Mesendoderm (in vitro differentiated cells): ENCODE measurements at regions not wholly inside any gene's neighbourhood (a gene's known extent, or its start where the extent isn't known, plus 50 kb on each side); places are given as distances from the start of the nearest gene placed in this dataset.

Source experiments
- DNase-seq: peaks from one replicate; pipeline ENCODE4 v3.0.0; 2013
- H2AK5ac ChIP-seq: 2 replicates; pipeline ENCODE4 v1.6.1; 2013; ENCODE audit warnings: low read length, inconsistent platforms
- H2BK120ac ChIP-seq: 2 replicates; pipeline ENCODE4 v1.6.1; 2013; ENCODE audit warnings: low read depth, mild to moderate bottlenecking, low read length, moderate library complexity, mixed read lengths
- H2BK15ac ChIP-seq: replicated peaks from 2 replicates; pipeline ENCODE4 v1.6.1; 2013; ENCODE audit warnings: low read depth, mild to moderate bottlenecking, moderate library complexity
- H2BK5ac ChIP-seq: 2 replicates; pipeline ENCODE4 v1.6.1; 2013; ENCODE audit warnings: low read length, inconsistent platforms
- H3K18ac ChIP-seq: 2 replicates; pipeline ENCODE4 v1.6.1; 2013; ENCODE audit warnings: mild to moderate bottlenecking, low read length, mixed read lengths
- H3K23ac ChIP-seq: one replicate; pipeline ENCODE4 v1.6.1; 2013; ENCODE audit warnings: low read length
- H3K27ac ChIP-seq: 2 replicates; pipeline ENCODE4 v1.5.1; 2013; ENCODE audit warnings: low read depth, mild to moderate bottlenecking, inconsistent platforms, low read length, moderate library complexity
- H3K27me3 ChIP-seq: 2 replicates; pipeline ENCODE4 v1.6.1; 2013; ENCODE audit warnings: low read length, control low read depth, mild to moderate bottlenecking, inconsistent platforms; ENCODE audit not compliant: insufficient read depth, poor library complexity
- H3K36me3 ChIP-seq: 2 replicates; pipeline ENCODE4 v1.6.1; 2013; ENCODE audit warnings: low read length, inconsistent platforms; ENCODE audit not compliant: control insufficient read depth, insufficient read depth
- H3K4ac ChIP-seq: one replicate; pipeline ENCODE4 v1.6.1; 2013; ENCODE audit warnings: low read depth, mild to moderate bottlenecking, low read length, moderate library complexity
- H3K4me1 ChIP-seq: 2 replicates; pipeline ENCODE4 v1.6.1; 2013; ENCODE audit warnings: low read depth, low read length, inconsistent platforms; ENCODE audit not compliant: control insufficient read depth
- H3K4me2 ChIP-seq: 2 replicates; pipeline ENCODE4 v1.6.1; 2013; ENCODE audit warnings: low read length
- H3K4me3 ChIP-seq: 2 replicates; pipeline ENCODE4 v1.5.1; 2013; ENCODE audit warnings: mild to moderate bottlenecking, low read length
- H3K56ac ChIP-seq: one replicate; pipeline ENCODE4 v1.6.1; 2013; ENCODE audit warnings: low read length
- H3K79me1 ChIP-seq: 2 replicates; pipeline ENCODE4 v1.6.1; 2013; ENCODE audit warnings: low read length, inconsistent platforms
- H3K79me2 ChIP-seq: 2 replicates; pipeline ENCODE4 v1.6.1; 2013; ENCODE audit warnings: mild to moderate bottlenecking, low read length; ENCODE audit not compliant: control insufficient read depth, insufficient read depth
- H3K9ac ChIP-seq: 2 replicates; pipeline ENCODE4 v1.6.1; 2013; ENCODE audit warnings: low read length, inconsistent platforms
- H4K5ac ChIP-seq: one replicate; pipeline ENCODE4 v1.6.1; 2013; ENCODE audit warnings: low read length
- H4K8ac ChIP-seq: one replicate; pipeline ENCODE4 v1.6.1; 2013; ENCODE audit warnings: low read depth, mild to moderate bottlenecking, control low read depth, low read length, moderate library complexity
- WGBS: extraction: QIAGEN DNeasy Blood & Tissue Kit; methylation state at CpG from one replicate; pipeline ENCODE4 v1.1.7; 2013; ENCODE audit warnings: low lambda C conversion rate, missing lambda C conversion rate; ENCODE audit not compliant: insufficient coverage; ENCODE audit errors: extremely low coverage; 5-methylcytosine and 5-hydroxymethylcytosine counted together

DNA sequence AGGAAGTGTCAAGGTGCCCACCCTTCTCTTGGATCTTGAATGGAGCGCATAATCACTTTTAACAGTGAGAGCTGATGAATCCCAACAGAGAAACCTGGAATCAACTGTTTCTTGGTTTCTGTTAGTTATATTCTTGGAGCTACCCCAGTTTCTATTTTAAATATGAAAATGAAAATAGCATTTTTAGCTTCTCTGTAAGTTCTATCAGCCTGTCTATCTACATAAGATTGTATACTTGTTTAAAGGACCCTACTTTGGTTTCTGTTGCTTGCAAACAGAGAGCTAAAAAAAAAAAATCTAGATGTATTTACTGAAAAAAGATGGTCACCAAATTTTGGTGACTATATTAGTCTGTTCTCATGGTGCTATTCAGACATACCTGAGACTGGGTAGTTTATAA lies 670.0 kb downstream of the NCAM2 start:
- no peaks in the 10 kb centered on the region for H3K27me3 ChIP-seq
- no peak overlapping the region for H2AK5ac ChIP-seq
- H3K36me3 ChIP-seq: no peaks in the 10 kb centered on the region
- no peak overlapping the region for H3K9ac ChIP-seq
- no peak overlapping the region for H3K18ac ChIP-seq
- no CpG with 5 or more reads among the region's 1 CpG for WGBS
- no peak overlapping the region for H3K4me2 ChIP-seq
- H3K79me2 ChIP-seq: no peaks in the 10 kb centered on the region
- H4K8ac ChIP-seq: no peak overlapping the region
- H4K5ac ChIP-seq: no peak overlapping the region
- H3K4me1 ChIP-seq: no peaks in the 10 kb centered on the region
- H3K56ac ChIP-seq: no peak overlapping the region
- no peak overlapping the region for H3K23ac ChIP-seq
- no peak overlapping the region for H2BK15ac ChIP-seq
- H3K27ac ChIP-seq: no peak overlapping the region
- no peak overlapping the region for H3K4me3 ChIP-seq
- no peak overlapping the region for H3K4ac ChIP-seq
- H2BK120ac ChIP-seq: no peak overlapping the region
- H3K79me1 ChIP-seq: no peaks in the 10 kb centered on the region
- no peak overlapping the region for H2BK5ac ChIP-seq
- DNase-seq: no peak

DNA sequence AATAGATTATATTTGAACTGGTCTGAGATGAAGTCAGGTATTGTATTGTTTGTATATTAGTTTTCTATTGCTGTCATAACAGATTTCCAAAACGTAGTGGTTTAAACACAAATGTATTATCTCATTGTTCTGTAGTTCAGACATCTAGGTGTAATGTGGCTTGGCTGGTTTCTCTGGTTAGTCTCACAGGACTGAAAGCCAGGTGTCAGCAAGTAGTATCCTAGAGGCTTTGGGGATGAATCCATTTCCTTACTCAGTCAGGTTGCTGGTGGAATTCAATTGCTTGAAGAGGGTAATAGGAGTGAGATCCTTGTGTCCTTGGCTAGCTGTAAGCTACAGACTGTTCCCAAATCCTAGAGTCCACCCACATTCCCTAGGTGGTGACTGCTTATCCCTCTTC lies 675.8 kb downstream of the NCAM2 start:
- Histone ChIP-seq H3K4me2 (no peak overlapping the region), H3K79me2 (no peaks in the 10 kb centered on the region), H3K4me3 (no peak overlapping the region), H3K56ac (no peak overlapping the region), H4K8ac (no peak overlapping the region), H4K5ac (no peak overlapping the region), H2BK5ac (no peak overlapping the region), H3K27ac (no peak overlapping the region), H3K18ac (no peak overlapping the region), H3K9ac (no peak overlapping the region), H3K4me1 (no peaks in the 10 kb centered on the region), H2BK120ac (no peak overlapping the region), H3K4ac (no peak overlapping the region), H3K27me3 (no peaks in the 10 kb centered on the region), H2AK5ac (no peak overlapping the region), H3K36me3 (no peaks in the 10 kb centered on the region), H3K79me1 (no peaks in the 10 kb centered on the region), H2BK15ac (no peak overlapping the region), H3K23ac (no peak overlapping the region)
- DNase-seq: no peak
- WGBS: no CpG with 5 or more reads among the region's 1 CpG

GRCh38 chr21:21675601-21676000 lies 677.4 kb downstream of the NCAM2 start:
- no CpG with 5 or more reads among the region's 5 CpGs for whole genome bisulfite sequencing
- Histone ChIP-seq H2BK15ac (no peak overlapping the region), H2BK5ac (no peak overlapping the region)

DNA sequence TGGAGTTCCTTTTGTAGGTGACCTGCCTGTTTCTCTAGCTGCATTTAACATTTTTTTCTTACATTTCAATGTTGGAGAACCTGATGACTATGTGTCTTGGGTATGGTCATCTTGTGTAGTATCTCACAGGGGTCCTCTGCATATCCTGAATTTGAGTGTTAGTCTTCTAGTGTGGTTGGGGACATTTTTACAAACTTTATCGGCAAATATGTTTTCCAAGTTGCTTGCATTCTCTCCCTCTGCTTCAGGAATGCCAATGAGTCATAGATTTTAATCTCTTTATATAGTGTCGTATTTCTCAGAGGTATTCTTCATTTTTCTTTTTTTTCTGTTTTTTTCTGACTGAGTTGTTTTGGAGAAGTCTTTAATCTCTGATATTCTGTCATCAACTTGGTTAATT lies 684.0 kb downstream of the NCAM2 start:
- Histone ChIP-seq H2BK120ac (no peak overlapping the region), H3K27me3 (no peaks in the 10 kb centered on the region), H3K4ac (no peak overlapping the region), H3K9ac (no peak overlapping the region), H3K36me3 (no peaks in the 10 kb centered on the region), H3K56ac (no peak overlapping the region), H2BK5ac (no peak overlapping the region), H3K23ac (no peak overlapping the region), H3K18ac (no peak overlapping the region), H3K4me3 (no peak overlapping the region), H2AK5ac (no peak overlapping the region), H2BK15ac (no peak overlapping the region), H3K4me2 (no peak overlapping the region), H4K5ac (no peak overlapping the region), H3K79me1 (no peaks in the 10 kb centered on the region), H3K79me2 (no peaks in the 10 kb centered on the region), H3K4me1 (no peaks in the 10 kb centered on the region), H4K8ac (no peak overlapping the region), H3K27ac (no peak overlapping the region)
- DNase-seq: peak; percentile 47
- no CpG with 5 or more reads among the region's 2 CpGs for WGBS

More at GRCh38 chr21:21675601-21676000, 677.4 kb downstream of the NCAM2 start:
- Histone ChIP-seq H3K79me2 (no peaks in the 10 kb centered on the region), H3K4me1 (no peaks in the 10 kb centered on the region), H3K27ac (no peak overlapping the region), H3K23ac (no peak overlapping the region), H2BK120ac (no peak overlapping the region), H3K4ac (no peak overlapping the region), H3K4me2 (no peak overlapping the region), H3K36me3 (no peaks in the 10 kb centered on the region), H4K8ac (no peak overlapping the region), H3K4me3 (no peak overlapping the region), H4K5ac (no peak overlapping the region), H3K56ac (no peak overlapping the region), H3K9ac (no peak overlapping the region), H3K27me3 (no peaks in the 10 kb centered on the region), H3K79me1 (no peaks in the 10 kb centered on the region), H3K18ac (no peak overlapping the region), H2AK5ac (no peak overlapping the region)
- no peak for DNase-seq

DNA sequence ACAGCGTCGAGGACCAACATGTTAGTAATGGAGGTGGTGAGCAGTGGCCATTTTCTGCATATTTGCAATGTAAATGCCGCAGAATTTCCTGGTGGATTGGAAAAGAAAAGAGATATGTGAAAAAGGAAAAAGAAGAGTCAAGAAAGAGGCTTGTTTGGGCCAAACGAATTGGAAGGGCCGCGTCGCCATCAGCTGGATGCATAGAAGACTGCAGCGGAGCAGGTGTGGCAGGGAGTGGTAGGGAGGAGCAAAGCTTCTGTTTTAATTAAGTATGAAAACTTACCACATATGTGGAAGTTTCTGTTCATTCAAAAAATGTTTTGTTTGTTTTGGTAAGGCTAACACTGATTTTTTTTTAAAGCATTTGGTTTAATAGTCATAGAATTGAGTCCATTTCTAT lies 690.7 kb downstream of the NCAM2 start:
- Histone ChIP-seq H3K4me3 (no peak overlapping the region), H3K23ac (no peak overlapping the region), H3K9ac (no peak overlapping the region), H2AK5ac (no peak overlapping the region), H3K4me2 (no peak overlapping the region), H3K79me2 (no peaks in the 10 kb centered on the region), H3K4me1 (no peaks in the 10 kb centered on the region), H2BK5ac (no peak overlapping the region), H3K4ac (no peak overlapping the region), H3K79me1 (no peaks in the 10 kb centered on the region), H3K56ac (no peak overlapping the region), H4K5ac (no peak overlapping the region), H4K8ac (no peak overlapping the region), H3K36me3 (no peaks in the 10 kb centered on the region), H3K27me3 (no peaks in the 10 kb centered on the region), H2BK120ac (no peak overlapping the region), H3K27ac (no peak overlapping the region), H3K18ac (no peak overlapping the region), H2BK15ac (no peak overlapping the region)
- DNase-seq: peak; percentile 60
- no CpG with 5 or more reads among the region's 8 CpGs for WGBS

DNA sequence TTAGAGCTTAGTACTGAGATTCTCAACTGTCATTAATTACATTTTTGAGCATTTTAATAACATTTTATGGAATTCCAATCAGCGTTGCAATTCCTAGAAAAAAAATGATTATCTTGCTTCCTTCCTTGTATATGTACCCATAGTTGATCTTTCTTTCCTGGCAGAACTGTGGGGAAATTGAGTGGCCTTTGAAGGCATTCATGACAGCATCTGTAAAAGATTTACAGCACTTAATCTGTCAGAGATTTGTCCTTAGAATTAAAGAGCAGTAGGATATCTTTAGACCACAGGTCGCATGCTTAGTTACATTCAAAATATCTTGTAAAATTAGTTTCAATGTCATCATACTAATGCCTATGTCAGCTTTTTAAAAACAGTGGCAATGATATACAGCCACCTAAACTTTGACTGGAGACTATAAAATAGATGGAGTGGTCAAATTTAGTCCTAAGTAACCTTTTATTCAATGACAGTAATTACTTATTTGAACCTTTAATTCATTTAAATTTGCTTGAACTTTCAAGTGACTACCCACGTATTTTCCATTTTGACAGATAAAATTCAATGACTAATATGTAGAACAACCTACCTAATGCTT lies 692.0 kb downstream of the NCAM2 start:
- no peak overlapping the region for H3K4me3 ChIP-seq
- H4K5ac ChIP-seq: no peak overlapping the region
- no peak overlapping the region for H2BK5ac ChIP-seq
- no peak overlapping the region for H3K4me2 ChIP-seq
- no peaks in the 10 kb centered on the region for H3K79me2 ChIP-seq
- H3K18ac ChIP-seq: no peak overlapping the region
- no peak overlapping the region for H2BK120ac ChIP-seq
- H3K36me3 ChIP-seq: no peaks in the 10 kb centered on the region
- H2BK15ac ChIP-seq: no peak overlapping the region
- no CpG with 5 or more reads among the region's 3 CpGs for WGBS
- H3K4ac ChIP-seq: no peak overlapping the region
- H3K27me3 ChIP-seq: no peaks in the 10 kb centered on the region
- H3K56ac ChIP-seq: no peak overlapping the region
- DNase-seq: no peak
- no peaks in the 10 kb centered on the region for H3K79me1 ChIP-seq
- no peak overlapping the region for H4K8ac ChIP-seq
- H3K9ac ChIP-seq: no peak overlapping the region
- no peaks in the 10 kb centered on the region for H3K4me1 ChIP-seq
- no peak overlapping the region for H2AK5ac ChIP-seq
- H3K27ac ChIP-seq: no peak overlapping the region
- no peak overlapping the region for H3K23ac ChIP-seq
